ENCODE measurements at regions not wholly inside any gene's neighbourhood (a gene's known extent, or its start where the extent isn't known, plus 50 kb on each side); places are given as distances from the start of the nearest gene placed in this dataset.

- TF ChIP-seq CTCF (IDR thresholded peaks at IDR 0.05) (no peak), POLR2A (IDR thresholded peaks at IDR 0.05) (no peak), POLR2AphosphoS5 (IDR thresholded peaks at IDR 0.05) (no peak)
These were observed 257.3 kb downstream of the PTEN start for GRCh38 chr10:88120599-88121333.

All from transverse colon (tissue), 4 donors.